Muscle of leg (tissue), 3 donors: ENCODE measurements at regions not wholly inside any gene's neighbourhood (a gene's known extent, or its start where the extent isn't known, plus 50 kb on each side); places are given as distances from the start of the nearest gene placed in this dataset.

Experiments used
- DNase-seq: peaks from one replicate; pipeline ENCODE4 v3.0.0; 2013
- H3K27ac ChIP-seq: one replicate; pipeline ENCODE4 v1.5.1; 2013; ENCODE audit warnings: mild to moderate bottlenecking, low read length, control low read depth
- H3K27me3 ChIP-seq: one replicate; pipeline ENCODE4 v1.6.1; 2013; ENCODE audit warnings: low read length; ENCODE audit not compliant: control insufficient read depth, insufficient read depth
- H3K36me3 ChIP-seq: one replicate; pipeline ENCODE4 v1.6.1; 2013; ENCODE audit warnings: low read length; ENCODE audit not compliant: control insufficient read depth, insufficient read depth
- H3K4me1 ChIP-seq: one replicate; pipeline ENCODE4 v1.6.1; 2013; ENCODE audit warnings: low read length; ENCODE audit not compliant: control insufficient read depth, insufficient read depth
- H3K4me3 ChIP-seq: one replicate; pipeline ENCODE4 v1.5.1; 2013; ENCODE audit warnings: low read length, control low read depth
- H3K9me3 ChIP-seq: replicated peaks from 2 replicates; pipeline ENCODE4 v1.6.1; 2013; ENCODE audit warnings: low read depth, low read length; ENCODE audit not compliant: control insufficient read depth
- WGBS: methylation state at CpG from one replicate; pipeline ENCODE4 v1.1.5; 2013; ENCODE audit warnings: missing lambda C conversion rate; ENCODE audit not compliant: insufficient coverage; 5-methylcytosine and 5-hydroxymethylcytosine counted together

DNA sequence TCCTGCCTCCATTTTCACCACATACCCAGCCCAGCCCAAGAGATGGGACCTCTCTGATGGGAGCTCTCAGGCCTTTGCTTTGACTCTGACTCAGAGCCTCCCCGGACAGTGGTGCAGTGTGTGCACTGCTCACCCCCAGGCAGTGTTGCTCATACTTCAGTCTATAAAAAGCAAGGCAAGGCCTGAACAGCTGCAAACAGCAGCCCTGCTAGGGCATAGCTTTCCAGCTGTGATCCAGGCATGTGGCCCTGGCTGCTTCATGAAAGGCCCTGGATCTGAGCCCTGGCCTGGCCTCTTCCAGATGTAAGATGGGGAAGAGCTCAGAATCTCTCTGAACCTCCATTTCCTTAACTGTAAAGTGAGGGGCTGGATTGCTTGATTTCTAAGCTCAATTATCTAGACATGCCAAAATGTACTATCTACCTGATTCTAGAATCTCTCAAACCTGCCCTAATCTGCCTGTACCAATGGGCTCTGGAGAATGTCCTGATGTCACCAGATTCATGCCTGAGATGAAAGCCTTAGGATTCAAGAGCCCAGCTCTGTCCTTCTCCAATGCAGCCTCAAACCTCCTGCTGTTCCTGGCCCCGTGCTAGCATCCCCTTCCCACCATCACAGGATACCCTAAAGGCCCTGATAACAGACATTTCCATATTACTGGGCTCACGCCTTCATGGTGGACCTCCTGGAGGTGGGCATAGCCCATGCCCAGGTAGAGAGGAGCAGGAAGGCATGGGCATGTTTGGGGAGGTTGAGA is 206.9 kb downstream of the ARL4C start:
- Histone ChIP-seq H3K4me1 (peaks cover 24% of the 10 kb centered on the region), H3K4me3 (no peak overlapping the region), H3K36me3 (no peaks in the 10 kb centered on the region), H3K27me3 (no peaks in the 10 kb centered on the region), H3K27ac (peak overlapping the region; percentile 17), H3K9me3 (no peaks in the 10 kb centered on the region)
- DNase-seq = peak; percentile 64
- 33% methylated on average over 1 of the region's 3 CpGs for WGBS

DNA sequence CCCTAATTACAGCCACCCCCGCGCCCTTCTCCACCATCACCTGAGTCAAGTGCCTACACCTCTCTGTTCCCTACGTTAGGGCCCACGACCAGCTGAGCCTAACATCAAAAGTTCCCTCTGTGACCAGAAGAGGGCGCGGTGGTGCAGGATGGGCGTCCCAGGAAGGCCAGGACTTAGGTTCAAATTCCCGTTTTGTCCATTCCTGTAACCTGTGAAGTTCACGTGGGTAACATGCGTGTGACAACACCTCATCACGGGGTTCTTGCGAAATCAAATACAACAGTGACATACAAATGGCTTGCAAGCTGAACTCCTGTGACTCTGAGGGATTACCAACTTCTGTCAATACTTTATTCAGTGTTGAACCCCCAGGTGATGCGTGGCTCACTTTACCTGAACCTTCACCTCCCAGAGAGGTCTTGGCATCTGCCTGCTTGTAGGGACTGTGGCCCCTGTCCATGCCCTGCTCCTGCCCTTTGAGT is 207.9 kb downstream of the ARL4C start:
- no peak overlapping the region for H3K27ac ChIP-seq
- 36% methylated on average over 13 of the region's 13 CpGs for WGBS
- H3K36me3 ChIP-seq = no peaks in the 10 kb centered on the region
- H3K9me3 ChIP-seq = no peaks in the 10 kb centered on the region
- peak; percentile 46 for DNase-seq
- no peaks in the 10 kb centered on the region for H3K27me3 ChIP-seq
- H3K4me1 ChIP-seq = peaks cover 24% of the 10 kb centered on the region
- no peak overlapping the region for H3K4me3 ChIP-seq

DNA sequence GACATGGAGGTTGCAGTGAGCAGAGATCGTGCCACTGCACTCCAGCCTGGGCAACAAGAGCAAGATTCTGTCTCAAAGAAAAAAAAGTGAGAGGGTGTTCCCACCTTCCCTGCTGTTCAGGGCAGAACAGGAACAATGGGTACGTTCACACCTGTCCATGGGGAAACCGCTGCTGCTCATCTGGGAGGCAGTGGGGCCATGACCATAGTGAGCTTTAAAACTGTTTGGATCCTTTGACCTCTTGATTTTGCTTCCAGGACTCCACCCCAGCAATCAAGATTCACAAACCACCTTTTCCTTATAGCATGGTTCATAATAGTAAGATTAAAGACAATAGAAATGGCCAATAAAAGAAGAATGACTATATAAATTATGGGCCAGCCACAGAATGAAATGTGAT is 209.2 kb downstream of the ARL4C start:
- Histone ChIP-seq H3K4me3 (no peak overlapping the region), H3K27me3 (peaks cover 2% of the 10 kb centered on the region), H3K36me3 (no peaks in the 10 kb centered on the region), H3K4me1 (peaks cover 24% of the 10 kb centered on the region), H3K27ac (no peak overlapping the region), H3K9me3 (no peaks in the 10 kb centered on the region)
- DNase-seq = no peak
- 100% methylated on average over 2 of the region's 3 CpGs for WGBS

DNA sequence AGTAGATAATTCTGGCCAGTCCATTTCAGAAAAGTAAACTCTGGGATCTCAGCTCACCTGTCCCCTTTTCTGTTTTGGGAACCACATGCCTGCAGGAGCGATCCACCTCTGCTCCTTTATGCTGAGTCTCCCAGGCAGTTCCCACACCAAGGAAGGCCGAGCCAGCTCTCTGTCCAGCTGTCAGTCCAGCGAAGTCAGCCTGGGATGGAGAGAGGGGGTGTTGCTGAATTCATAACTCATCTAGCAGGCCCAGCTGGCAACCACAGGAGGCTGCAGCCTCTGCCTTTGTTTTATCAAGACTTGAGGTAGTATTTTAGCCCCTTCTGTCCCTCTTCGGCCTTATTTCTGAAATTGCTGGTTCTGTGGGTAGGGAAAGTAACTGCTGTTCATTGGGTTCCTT is 209.9 kb downstream of the ARL4C start:
- WGBS = 50% methylated on average over 1 of the region's 4 CpGs
- peaks cover 21% of the 10 kb centered on the region for H3K4me1 ChIP-seq
- peaks cover 2% of the 10 kb centered on the region for H3K27me3 ChIP-seq
- no peak overlapping the region for H3K4me3 ChIP-seq
- no peak for DNase-seq
- no peak overlapping the region for H3K27ac ChIP-seq
- H3K36me3 ChIP-seq = no peaks in the 10 kb centered on the region
- no peaks in the 10 kb centered on the region for H3K9me3 ChIP-seq

DNA sequence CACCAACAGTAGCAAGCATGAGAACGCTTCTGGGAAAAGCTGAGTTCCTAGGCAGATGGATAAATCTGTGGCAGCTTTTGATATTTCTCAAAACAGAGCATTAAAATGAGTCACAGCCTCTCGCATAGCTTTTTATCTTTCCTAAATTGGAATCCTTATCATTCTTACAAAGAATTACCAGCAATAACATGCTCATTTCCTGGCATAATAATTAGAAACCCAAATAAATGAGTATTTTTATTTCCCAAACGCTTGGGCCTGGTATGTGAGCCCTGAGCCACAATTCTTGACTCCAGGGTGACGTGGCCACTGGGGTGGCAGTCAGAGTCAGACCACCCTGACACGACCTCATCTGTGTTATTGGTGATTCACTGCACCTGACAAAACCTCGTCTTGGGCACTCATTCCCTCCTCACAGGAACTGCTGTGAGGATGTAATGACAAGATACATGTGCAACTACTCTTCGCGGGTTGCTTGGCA is 210.7 kb downstream of the ARL4C start:
- H3K36me3 ChIP-seq = no peaks in the 10 kb centered on the region
- peaks cover 2% of the 10 kb centered on the region for H3K27me3 ChIP-seq
- H3K4me3 ChIP-seq = no peak overlapping the region
- no peak overlapping the region for H3K27ac ChIP-seq
- peaks cover 13% of the 10 kb centered on the region for H3K4me1 ChIP-seq
- no peak for DNase-seq
- no peaks in the 10 kb centered on the region for H3K9me3 ChIP-seq
- 83% methylated on average over 4 of the region's 8 CpGs for WGBS

DNA sequence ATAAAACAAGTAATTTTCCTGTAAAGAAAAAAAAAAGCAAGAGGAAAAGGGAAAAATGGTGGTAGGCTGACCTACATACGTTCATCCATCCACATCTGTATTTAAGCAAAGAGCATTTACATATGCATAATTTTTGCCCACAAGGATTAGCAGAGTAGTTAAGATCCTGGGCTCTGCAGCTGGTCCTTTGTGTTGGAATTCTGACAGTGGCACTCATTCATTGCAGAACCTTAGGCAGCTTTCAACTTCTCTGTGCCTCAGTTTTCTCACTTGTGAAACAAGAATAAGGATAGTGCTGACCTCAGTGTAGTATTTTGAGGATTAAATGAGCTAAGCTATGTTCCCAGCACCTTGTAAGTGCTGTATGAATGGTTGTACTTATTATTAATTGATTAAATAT is 211.3 kb downstream of the ARL4C start:
- Histone ChIP-seq H3K4me1 (peaks cover 13% of the 10 kb centered on the region), H3K4me3 (no peak overlapping the region), H3K36me3 (no peaks in the 10 kb centered on the region), H3K27ac (no peak overlapping the region), H3K9me3 (no peaks in the 10 kb centered on the region), H3K27me3 (peaks cover 2% of the 10 kb centered on the region)
- no CpG with 5 or more reads among the region's 1 CpG for WGBS
- no peak for DNase-seq

DNA sequence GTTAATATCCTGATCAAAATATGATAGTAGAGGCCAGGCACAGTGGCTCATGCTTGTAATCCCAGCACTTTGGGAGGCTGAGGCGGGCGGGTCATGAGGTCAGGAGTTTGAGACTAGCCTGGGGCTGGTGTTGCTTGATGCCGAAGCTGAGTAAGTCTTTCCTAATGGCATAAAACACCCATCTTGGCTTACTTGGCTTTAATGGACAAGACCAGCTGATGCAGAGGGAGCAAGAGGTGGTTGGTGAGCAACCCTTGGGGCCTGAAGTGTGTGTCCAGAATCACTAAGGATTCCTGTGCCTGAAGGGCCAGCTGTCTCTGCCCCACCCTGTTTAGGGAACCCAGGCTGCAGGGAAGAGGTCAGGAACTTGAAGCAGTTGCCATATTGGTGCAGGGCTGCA is 217.2 kb downstream of the ARL4C start:
- H3K27me3 ChIP-seq = peaks cover 7% of the 10 kb centered on the region

DNA sequence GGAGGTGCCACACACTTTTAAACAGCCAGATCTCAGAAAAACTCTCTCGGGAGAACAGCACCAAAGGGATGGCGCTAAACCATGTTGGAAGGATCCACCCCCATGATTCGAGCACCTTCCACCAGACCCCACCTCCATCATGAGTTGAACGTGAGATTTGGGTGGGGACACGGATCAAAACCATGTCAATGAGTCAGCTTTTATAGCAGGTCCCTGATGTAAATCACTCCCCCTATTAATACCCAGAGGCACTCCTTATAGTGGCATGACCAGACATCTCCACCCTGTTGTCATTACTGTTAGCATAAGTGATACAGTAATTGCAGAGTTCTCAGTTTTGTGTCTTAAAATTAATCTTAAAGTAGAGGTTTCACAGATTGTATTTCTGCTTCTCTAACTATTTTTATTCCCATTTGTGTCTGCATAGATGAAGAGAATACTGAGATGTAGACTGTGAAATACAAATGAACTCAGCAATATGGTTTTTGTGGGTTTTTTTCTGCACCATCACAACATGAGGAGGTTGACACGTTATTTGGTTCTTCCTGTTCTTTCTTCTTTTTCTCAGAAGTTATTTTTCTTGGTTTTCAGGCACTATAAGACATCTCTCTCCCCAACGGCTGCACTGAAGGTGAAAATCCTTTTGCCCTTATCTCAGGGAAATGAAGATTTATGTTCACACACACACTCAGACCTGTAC is 218.2 kb downstream of the ARL4C start:
- Histone ChIP-seq H3K36me3 (no peaks in the 10 kb centered on the region), H3K9me3 (no peaks in the 10 kb centered on the region), H3K27me3 (peaks cover 9% of the 10 kb centered on the region), H3K27ac (no peak overlapping the region), H3K4me1 (no peaks in the 10 kb centered on the region), H3K4me3 (no peak overlapping the region)
- no peak for DNase-seq
- 80% methylated on average over 1 of the region's 7 CpGs for WGBS

More for the DNA sequence above, 217.2 kb downstream of the ARL4C start:
- Histone ChIP-seq H3K4me1 (no peaks in the 10 kb centered on the region), H3K4me3 (no peak overlapping the region), H3K36me3 (no peaks in the 10 kb centered on the region), H3K9me3 (no peaks in the 10 kb centered on the region), H3K27ac (no peak overlapping the region)
- no CpG with 5 or more reads among the region's 3 CpGs for WGBS
- no peak for DNase-seq

DNA sequence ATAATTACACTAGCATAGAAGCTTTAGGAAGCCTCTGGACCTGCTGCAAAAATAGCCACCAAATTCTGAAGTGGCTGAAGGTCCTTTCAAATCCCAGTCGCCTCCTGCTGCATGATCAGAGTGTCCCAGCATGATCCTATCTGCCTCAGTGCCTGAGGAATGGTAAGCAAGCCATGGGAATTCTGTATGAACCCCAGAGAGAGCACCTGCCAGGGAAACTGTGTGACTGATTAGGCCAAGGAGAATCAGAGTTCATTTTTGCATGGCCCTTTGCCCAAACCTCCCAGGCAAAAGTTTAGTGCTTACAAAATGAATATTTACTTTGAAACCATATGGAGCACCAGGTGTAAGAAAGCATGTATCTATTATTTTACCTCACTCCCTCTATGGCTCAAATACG is 221.4 kb downstream of the ARL4C start:
- Histone ChIP-seq H3K27ac (no peak overlapping the region), H3K36me3 (no peaks in the 10 kb centered on the region), H3K27me3 (peaks cover 6% of the 10 kb centered on the region), H3K4me1 (no peaks in the 10 kb centered on the region), H3K4me3 (no peak overlapping the region), H3K9me3 (no peaks in the 10 kb centered on the region)
- WGBS = 67% methylated on average over 1 of the region's 2 CpGs
- DNase-seq = no peak

DNA sequence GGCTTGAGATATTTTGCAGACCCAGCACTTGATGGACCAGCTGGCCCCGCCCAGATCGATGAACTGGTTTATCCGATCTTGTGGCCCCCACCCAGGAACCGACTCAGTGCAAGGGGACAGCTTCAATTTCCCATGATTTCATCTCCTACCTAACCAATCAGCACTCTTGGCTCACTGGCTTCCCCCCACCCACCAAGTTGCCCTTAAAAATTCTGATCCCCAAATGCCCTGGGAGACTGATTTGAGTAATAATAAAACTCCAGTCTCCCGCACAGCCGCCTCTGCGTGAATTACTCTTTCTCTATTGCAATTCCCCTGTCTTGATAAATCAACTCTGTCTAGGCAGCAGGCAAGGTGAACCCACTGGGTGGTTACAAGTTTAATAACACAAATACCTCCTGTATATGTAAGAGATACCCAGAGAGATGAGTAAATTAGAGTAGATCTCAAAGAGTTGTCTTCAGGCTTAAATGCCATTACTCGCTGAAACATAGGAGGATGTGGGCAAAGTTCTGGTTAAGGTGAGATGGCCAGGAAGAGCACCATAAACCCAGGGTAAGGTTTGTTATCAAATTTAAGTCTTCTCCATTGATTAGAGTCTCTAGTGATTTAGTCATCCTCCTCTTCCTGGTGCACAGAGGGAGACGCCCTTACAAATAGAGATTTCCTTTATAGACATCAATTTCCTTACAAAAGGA is 222.8 kb downstream of the ARL4C start:
- Histone ChIP-seq H3K9me3 (no peaks in the 10 kb centered on the region), H3K4me3 (no peak overlapping the region), H3K4me1 (no peaks in the 10 kb centered on the region), H3K36me3 (no peaks in the 10 kb centered on the region), H3K27ac (no peak overlapping the region), H3K27me3 (peaks cover 2% of the 10 kb centered on the region)
- 87% methylated on average over 3 of the region's 9 CpGs for WGBS
- DNase-seq = no peak
